ENCODE measurements at regions not wholly inside any gene's neighbourhood (a gene's known extent, or its start where the extent isn't known, plus 50 kb on each side); places are given as distances from the start of the nearest gene placed in this dataset.

DNA sequence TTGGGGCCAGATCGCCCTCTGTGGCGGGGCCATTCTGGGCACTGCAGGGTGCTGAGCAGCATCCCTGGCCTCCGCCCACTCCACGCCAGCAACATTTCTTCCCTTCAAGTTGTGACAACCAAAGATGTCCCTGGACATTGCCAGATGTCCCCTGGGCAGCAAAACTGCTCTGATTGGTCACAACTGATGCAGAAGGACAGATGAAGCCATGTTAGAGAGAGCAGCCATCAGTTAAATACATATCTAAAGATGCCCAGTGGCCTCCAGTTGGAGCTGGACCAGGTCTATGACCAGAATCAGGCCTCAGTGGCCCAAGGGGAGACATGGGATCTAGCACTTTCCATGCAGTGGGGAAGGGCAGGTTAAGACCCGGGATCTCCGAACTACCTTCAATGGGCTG, 125.7 kb downstream of the PTPRS start:
- no peak for TF ChIP-seq EZH2 (IDR thresholded peaks at IDR 0.05; ENCODE audit: low read depth)
- TF ChIP-seq, protein P1, sequence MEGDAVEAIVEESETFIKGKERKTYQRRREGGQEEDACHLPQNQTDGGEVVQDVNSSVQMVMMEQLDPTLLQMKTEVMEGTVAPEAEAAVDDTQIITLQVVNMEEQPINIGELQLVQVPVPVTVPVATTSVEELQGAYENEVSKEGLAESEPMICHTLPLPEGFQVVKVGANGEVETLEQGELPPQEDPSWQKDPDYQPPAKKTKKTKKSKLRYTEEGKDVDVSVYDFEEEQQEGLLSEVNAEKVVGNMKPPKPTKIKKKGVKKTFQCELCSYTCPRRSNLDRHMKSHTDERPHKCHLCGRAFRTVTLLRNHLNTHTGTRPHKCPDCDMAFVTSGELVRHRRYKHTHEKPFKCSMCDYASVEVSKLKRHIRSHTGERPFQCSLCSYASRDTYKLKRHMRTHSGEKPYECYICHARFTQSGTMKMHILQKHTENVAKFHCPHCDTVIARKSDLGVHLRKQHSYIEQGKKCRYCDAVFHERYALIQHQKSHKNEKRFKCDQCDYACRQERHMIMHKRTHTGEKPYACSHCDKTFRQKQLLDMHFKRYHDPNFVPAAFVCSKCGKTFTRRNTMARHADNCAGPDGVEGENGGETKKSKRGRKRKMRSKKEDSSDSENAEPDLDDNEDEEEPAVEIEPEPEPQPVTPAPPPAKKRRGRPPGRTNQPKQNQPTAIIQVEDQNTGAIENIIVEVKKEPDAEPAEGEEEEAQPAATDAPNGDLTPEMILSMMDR (conservative IDR thresholded peaks at IDR 0.05), result no peak

All from PC-9 (cell line).